Skin epidermis (tissue), 12 donors: ENCODE measurements at regions not wholly inside any gene's neighbourhood (a gene's known extent, or its start where the extent isn't known, plus 50 kb on each side); places are given as distances from the start of the nearest gene placed in this dataset.
"Not testable (repeated sequence)": the region's sequence is repeated elsewhere in the genome, so short reads cannot be mapped to it uniquely, and the experiment has no call there.

Source experiments
- H3K27ac ChIP-seq, 21 experiments: fragments of 200-600 bp; sonication (generic) in 11 of 21; one replicate each; pipeline ENCODE4 v1.5.0; 2020; ENCODE audit warnings: mild to moderate bottlenecking in 3 of 21, inconsistent platforms in 2 of 21, moderate library complexity in 2 of 21
- H3K4me3 ChIP-seq, 7 experiments: fragments of 200-600 bp; sonication (generic) in 2 of 7; one replicate each; pipeline ENCODE4 v1.5.0; 2020; ENCODE audit warnings: inconsistent platforms in 2 of 7, mild to moderate bottlenecking in 2 of 7, moderate library complexity in 1 of 7

- Histone ChIP-seq H3K4me3 (no peak overlapping the region), H3K27ac (no peak overlapping the region)
These were observed 163.7 kb upstream of the TNRC6C start for GRCh38 chr17:77794846-77795245.

GRCh38 chr17:77795685-77796084, 162.8 kb upstream of the TNRC6C start:
- Histone ChIP-seq H3K27ac (no peak overlapping the region), H3K4me3 (no peak overlapping the region)

GRCh38 chr17:77796176-77796860, 162.2 kb upstream of the TNRC6C start:
- Histone ChIP-seq H3K27ac (peak overlapping the region in 1 of 21 experiments; percentile 17), H3K4me3 (no peak overlapping the region)

GRCh38 chr17:77798031-77798430, 160.5 kb upstream of the TNRC6C start:
- H3K27ac ChIP-seq = no peak overlapping the region
- no peak overlapping the region for H3K4me3 ChIP-seq

GRCh38 chr17:77798481-77798880, 160.0 kb upstream of the TNRC6C start:
- Histone ChIP-seq H3K4me3 (no peak overlapping the region), H3K27ac (no peak overlapping the region)

- Histone ChIP-seq H3K27ac (no peak overlapping the region), H3K4me3 (no peak overlapping the region)
These were observed 157.7 kb upstream of the TNRC6C start for GRCh38 chr17:77800816-77801215.

- H3K4me3 ChIP-seq = no peak overlapping the region
- no peak overlapping the region for H3K27ac ChIP-seq
These were observed 156.8 kb upstream of the TNRC6C start for GRCh38 chr17:77801545-77802332.

- Histone ChIP-seq H3K27ac (no peak overlapping the region), H3K4me3 (no peak overlapping the region)
These were observed 156.2 kb upstream of the TNRC6C start for GRCh38 chr17:77802333-77802615.

- no peak overlapping the region for H3K27ac ChIP-seq
- H3K4me3 ChIP-seq = no peak overlapping the region
These were observed 155.7 kb upstream of the TNRC6C start for GRCh38 chr17:77802811-77803220.

GRCh38 chr17:77803726-77804125, 154.8 kb upstream of the TNRC6C start:
- Histone ChIP-seq H3K4me3 (no peak overlapping the region), H3K27ac (no peak overlapping the region)

GRCh38 chr17:77804796-77805426, 153.6 kb upstream of the TNRC6C start:
- Histone ChIP-seq H3K4me3 (no peak overlapping the region), H3K27ac (no peak overlapping the region)

- H3K4me3 ChIP-seq, H3K27ac ChIP-seq: not testable (repeated sequence)
These were observed 152.5 kb upstream of the TNRC6C start for GRCh38 chr17:77805970-77806369.

- no peak overlapping the region for H3K4me3 ChIP-seq
- no peak overlapping the region for H3K27ac ChIP-seq
These were observed 151.3 kb upstream of the TNRC6C start for GRCh38 chr17:77807051-77807745.

GRCh38 chr17:77807746-77808441, 150.6 kb upstream of the TNRC6C start:
- no peak overlapping the region for H3K4me3 ChIP-seq
- H3K27ac ChIP-seq = no peak overlapping the region

GRCh38 chr17:77808686-77809425, 149.6 kb upstream of the TNRC6C start:
- H3K4me3 ChIP-seq = no peak overlapping the region

GRCh38 chr17:77809814-77810213, 148.7 kb upstream of the TNRC6C start:
- Histone ChIP-seq H3K4me3 (no peak overlapping the region), H3K27ac (peak overlapping the region in 2 of 21 experiments; percentile 1 to 38)

More at GRCh38 chr17:77808686-77809425, 149.6 kb upstream of the TNRC6C start:
- H3K27ac ChIP-seq = no peak overlapping the region

- H3K27ac ChIP-seq = peak overlapping the region in 3 of 21 experiments; percentile 15 to 59 (median 53)
- H3K4me3 ChIP-seq = no peak overlapping the region
These were observed 148.0 kb upstream of the TNRC6C start for GRCh38 chr17:77810536-77810935.

- H3K27ac ChIP-seq = peak overlapping the region in 5 of 21 experiments; percentile 15 to 59 (median 57)
- H3K4me3 ChIP-seq = no peak overlapping the region
These were observed 147.0 kb upstream of the TNRC6C start for GRCh38 chr17:77811521-77811920.
